NK-92 treated with Interleukin-12 subunit alpha and Interleukin-12 subunit beta, amount 100 ng/mL, for 24 hours (cell line): ENCODE measurements at regions not wholly inside any gene's neighbourhood (a gene's known extent, or its start where the extent isn't known, plus 50 kb on each side); places are given as distances from the start of the nearest gene placed in this dataset.

Experiments
- DNase-seq: peaks from one replicate; lab custom pipeline; 2025; lab: John Stamatoyannopoulos, UW

- no peak for DNase-seq
Observed at GRCh38 chr2:126748188-126748760, 92.3 kb downstream of the GYPC start.

DNA sequence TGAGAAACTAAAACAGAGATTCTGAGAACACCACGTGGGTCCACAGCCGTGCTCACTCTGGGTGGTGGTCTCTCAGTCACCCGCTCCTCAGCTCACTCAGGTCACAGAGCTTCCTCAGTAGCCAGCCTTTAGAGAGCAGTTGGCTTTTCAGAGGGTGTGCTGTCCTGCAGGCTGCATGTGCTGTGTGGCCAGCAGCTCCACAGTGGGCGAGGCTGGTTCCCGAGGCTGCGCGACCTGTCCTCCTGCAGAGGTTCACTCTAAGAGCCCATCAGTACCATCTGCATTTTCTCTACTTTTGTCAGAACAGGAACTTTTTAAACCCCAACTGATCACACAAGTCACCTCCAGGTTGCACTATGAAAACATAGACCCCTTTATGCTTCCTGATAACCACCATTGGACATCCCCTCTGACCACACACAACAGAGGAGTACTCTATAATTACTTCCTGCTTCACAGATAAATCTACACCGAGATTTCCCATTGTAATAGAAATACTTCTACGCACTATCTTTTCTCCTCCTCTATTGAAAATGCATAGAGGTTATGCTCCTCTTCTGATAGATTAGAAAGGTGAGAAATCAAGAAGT lies 93.1 kb downstream of the GYPC start:
- DNase-seq, result no peak

GRCh38 chr2:126749537-126749936 lies 93.6 kb downstream of the GYPC start:
- no peak for DNase-seq

- DNase-seq, result no peak
Observed at GRCh38 chr2:126750506-126750905, 94.5 kb downstream of the GYPC start.

DNA sequence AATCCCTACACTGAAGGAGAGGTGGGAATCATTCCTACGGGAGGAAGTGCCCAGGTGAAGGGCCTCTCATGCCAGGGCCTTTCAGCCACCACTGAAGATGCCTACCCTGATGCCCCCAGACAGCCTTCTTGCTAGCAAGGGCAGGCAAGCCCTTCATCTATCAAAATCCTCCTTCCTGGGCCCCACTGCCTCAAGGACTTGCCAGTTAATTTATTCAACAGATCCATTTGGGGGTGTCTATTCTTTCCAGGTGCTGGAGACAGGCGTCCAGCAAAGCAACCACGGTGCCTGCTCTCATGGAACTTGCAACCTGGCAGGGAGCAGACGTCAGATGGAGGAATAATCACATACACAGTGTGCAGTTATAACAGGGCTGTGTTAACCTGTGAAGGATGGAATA lies 95.5 kb downstream of the GYPC start:
- no peak for DNase-seq

GRCh38 chr2:126752876-126753275 lies 96.9 kb downstream of the GYPC start:
- DNase-seq, result no peak

GRCh38 chr2:126753501-126754212 lies 97.7 kb downstream of the GYPC start:
- no peak for DNase-seq

DNA sequence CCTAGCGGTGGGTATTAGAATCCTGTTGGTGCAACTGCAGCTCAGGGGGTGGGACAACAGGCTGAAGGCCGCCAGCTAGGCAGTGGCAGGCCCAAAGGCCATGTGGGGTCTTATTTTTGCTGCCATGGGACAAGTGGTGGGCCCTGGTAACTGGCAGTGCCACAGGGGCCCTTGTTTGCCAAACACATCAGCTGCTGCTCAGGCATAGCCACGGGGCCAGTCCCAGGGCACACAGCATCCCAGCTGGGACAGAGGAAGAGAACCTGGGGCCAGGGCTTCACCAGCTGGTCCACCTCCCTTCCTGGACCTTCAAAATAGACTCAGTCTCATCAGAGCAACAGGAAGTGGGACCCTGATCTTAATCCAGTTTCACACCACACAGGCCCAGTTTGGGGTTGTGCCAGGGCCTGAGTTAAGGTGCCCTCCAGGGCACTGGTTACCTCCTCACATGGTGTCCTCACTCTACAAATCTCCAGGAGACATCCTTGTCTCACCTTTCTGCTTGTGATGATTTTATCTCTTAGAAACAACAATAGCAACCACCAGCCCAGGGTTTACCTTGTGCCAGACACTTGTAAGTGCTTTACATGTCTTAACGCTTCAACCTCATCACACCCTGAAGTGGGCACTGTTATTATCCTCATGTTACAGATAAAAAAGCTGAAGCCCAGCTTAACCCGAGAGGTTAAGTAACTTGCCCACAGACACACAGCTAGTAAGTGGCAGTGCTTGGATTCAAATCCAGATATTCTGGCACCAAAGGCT lies 98.5 kb downstream of the GYPC start:
- DNase-seq, result no peak

- no peak for DNase-seq
Observed at GRCh38 chr2:126756125-126756524, 100.2 kb downstream of the GYPC start.

DNA sequence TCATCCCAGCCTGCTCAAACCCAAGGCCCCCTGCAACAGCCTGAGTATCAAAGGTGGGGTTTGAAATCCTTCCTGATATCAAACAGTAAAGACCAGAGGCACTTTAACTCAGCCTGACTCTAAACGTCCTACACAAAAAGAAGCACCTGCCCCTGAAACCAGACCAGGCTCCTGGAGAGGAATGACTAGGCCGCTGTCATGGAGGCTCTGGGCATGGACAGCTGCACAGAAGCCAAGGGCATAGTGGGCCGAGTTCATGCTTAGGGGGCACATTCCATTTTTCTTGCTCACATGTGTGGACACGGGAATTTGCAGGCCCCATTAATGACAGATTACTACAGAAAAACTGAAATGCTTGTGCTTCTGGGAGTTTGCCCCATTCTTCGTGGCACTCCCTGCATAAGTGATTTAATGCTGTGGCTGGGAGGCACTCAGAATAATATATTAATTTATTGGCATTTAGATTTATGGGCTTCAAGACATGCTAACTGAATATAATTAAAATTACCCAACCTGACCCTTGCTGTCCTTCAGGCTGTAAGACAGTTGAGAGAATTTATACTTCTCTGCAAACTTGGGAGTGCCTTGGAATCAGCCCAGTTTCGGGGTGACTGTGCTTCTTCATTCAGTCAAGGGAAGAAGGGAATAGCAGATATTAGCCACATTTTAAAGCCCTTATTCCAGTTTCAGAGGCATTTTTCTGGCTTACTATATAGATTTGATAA lies 105.5 kb downstream of the GYPC start:
- no peak for DNase-seq

DNA sequence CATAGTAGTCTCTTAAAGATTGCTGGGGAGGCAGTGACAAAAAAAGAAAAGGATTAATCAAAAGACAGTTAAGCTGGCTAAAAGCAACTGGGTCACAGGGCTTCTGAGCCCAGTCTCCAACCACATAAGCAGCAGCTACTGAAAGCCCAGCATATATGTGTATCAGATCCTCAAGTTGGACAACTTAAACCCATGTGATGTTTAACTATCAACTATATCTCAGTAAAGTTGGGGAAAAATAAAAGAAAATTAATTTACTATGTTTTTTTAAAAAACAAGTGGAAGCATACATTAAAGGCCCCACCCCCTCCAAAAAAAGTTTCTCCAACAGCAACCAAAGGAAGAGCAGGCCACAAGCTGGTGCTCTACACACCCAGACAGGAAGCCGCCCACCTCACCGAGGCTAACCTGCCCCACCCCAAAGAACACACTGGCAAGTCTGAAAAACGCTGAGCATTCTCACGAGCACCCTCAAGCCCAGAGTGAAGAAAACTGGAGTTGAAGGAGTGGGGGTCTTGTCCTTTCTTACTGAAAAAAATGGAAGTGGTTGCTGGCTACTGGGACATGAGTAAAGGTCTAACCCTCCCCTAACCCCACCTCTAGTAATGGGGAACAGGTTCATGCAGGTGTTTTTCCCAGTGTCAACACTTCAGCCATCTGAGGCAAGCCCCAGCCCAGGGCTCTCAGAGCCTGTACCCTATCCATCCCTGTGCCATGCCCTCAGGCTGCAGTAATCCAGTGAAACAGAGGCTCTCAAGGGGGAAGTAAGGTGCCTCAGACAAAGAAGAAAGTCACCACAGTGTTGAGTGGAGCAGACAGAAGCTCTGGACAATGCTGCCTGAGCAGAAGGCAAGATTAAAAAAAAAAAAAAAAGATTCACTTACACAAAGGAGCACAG lies 106.3 kb downstream of the GYPC start:
- DNase-seq, result peak; percentile 13

DNA sequence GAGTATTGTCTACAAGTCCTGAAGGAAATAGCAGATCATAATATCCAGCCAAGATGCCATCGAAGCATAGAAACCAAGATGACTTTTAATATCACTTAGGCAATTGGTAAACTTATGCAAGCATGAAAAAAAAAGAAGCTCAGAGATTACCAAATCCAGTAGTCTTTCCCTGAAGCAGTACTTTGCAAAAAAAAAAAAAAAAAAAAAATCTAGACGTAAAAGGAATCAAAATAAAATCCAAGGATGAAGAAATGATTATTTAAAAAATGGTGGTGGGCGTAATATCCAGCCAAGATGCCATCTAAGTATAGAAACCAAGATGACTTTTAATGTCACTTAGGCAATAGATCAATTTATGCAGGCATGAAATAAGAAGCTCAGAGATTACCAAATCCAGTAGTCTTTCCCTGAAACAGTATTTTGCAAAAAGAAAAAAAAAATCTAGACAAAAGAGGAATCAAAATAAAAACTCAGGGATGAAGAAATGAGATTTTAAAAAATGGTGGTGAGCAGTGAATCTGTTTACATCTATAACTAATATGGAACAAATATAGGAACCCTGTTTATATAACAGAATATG lies 108.8 kb downstream of the GYPC start:
- DNase-seq, result no peak

GRCh38 chr2:126765395-126765794 lies 109.4 kb downstream of the GYPC start:
- DNase-seq, result no peak

DNA sequence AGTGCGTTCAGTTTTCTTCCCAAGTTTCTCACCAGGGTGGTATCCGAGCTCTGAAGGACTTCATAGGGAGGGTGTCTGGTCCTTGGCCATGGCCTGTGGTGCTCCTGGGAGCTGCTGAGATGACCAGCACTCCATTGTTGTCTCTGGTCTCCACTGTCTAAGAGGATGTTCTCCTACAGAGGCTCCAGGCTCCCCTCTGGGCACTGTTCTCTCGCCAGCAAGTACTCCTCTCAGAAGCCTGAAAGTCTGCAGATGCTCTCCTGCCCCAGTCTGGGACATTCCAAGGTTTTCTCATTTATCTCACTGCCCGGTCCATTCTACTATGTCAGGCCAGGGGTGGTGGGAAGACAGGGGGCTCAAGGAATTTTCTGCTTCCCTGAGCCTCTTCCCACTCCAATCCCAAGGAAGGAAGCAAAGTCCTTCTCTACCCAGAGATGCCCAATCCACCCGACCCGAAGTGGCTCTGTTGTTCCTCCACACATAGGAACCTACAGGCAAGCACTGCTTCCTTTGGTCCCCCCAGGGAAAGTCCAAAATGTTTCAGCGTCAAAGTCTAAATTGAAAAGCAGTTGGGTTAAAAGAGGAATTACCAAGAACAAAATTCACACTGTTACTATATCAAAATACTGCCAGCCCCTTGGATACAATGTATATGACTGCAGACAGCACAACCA lies 110.5 kb downstream of the GYPC start:
- DNase-seq, result no peak

- DNase-seq, result no peak
Observed at GRCh38 chr2:126766969-126767296, 111.0 kb downstream of the GYPC start.

GRCh38 chr2:126769118-126769517 lies 113.2 kb downstream of the GYPC start:
- no peak for DNase-seq

- no peak for DNase-seq
Observed at GRCh38 chr2:126770466-126770865, 114.5 kb downstream of the GYPC start.

DNA sequence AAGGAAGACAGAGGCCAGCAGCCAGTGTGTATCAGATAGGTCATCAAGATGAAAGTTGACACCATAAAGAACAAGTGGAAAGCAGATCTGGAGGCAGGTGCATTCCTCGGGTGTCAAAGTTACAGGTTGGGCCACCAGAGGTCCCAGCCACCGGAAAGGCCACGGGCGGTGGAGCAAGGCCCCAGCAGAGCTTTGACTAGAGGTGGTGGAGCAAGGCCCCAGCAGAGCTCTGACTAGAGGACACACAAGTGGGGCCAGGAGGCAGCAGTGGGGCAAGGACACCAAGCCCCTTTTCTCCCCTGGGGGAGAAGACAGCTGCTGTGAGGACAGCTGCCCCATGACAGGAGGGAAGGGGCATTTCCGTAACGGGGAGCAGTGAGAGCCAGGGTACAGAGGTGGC lies 115.1 kb downstream of the GYPC start:
- no peak for DNase-seq

GRCh38 chr2:126771501-126772195 lies 115.7 kb downstream of the GYPC start:
- no peak for DNase-seq

GRCh38 chr2:126774290-126774689 lies 118.3 kb downstream of the GYPC start:
- no peak for DNase-seq
